Stomach smooth muscle (tissue), 2 donors: ENCODE measurements at regions not wholly inside any gene's neighbourhood (a gene's known extent, or its start where the extent isn't known, plus 50 kb on each side); places are given as distances from the start of the nearest gene placed in this dataset.
"Not testable (repeated sequence)": the region's sequence is repeated elsewhere in the genome, so short reads cannot be mapped to it uniquely, and the experiment has no call there.

Experiments used
- H3K27ac ChIP-seq: one replicate; pipeline ENCODE4 v1.7.0; 2013; ENCODE audit warnings: mild to moderate bottlenecking, low read length, inconsistent platforms
- H3K27me3 ChIP-seq, 2 donors: one replicate each; pipeline ENCODE4 v1.7.0; 2013; ENCODE audit warnings: low read length in 2 of 2; ENCODE audit not compliant: insufficient read depth in 2 of 2, control insufficient read depth in 1 of 2
- H3K36me3 ChIP-seq, 2 donors: one replicate each; pipeline ENCODE4 v1.7.0; 2013; ENCODE audit warnings: low read length in 2 of 2; ENCODE audit not compliant: control insufficient read depth in 2 of 2, insufficient read depth in 2 of 2
- H3K4me1 ChIP-seq: one replicate; pipeline ENCODE4 v1.7.0; 2013; ENCODE audit warnings: low read length; ENCODE audit not compliant: control insufficient read depth, insufficient read depth
- H3K4me3 ChIP-seq, 2 donors: one replicate each; pipeline ENCODE4 v1.7.0; 2013; ENCODE audit warnings: low read length in 2 of 2
- H3K9ac ChIP-seq, 2 donors: one replicate each; pipeline ENCODE4 v1.7.0; 2013; ENCODE audit warnings: low read length in 2 of 2, mild to moderate bottlenecking in 1 of 2
- H3K9me3 ChIP-seq, 2 donors: one replicate each; pipeline ENCODE4 v1.7.0; 2013; ENCODE audit warnings: low read length in 2 of 2; ENCODE audit not compliant: control insufficient read depth in 2 of 2
- donor health status: healthy.
- donor health status: Pancreatic carcinoma.

DNA sequence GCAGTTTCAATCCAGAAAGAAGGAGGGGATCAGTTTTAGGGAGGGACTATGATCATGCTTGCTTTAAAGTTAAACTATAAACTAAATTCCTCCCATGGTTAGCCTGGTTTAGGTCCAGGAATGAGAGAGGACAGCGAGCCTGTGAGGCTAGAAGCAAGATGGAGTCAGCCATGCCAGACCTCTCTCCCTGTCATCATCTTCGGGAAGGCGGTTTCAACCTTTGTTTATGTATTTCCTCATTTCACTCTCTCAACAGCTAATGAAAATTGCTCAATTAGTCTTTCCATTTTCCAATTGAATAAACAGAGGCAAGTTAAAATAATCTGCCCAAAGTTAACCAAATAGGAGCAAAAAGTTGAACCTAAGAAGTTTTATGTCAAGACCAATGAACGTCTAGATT, 201.5 kb downstream of the KCNJ2 start:
- H3K9me3 ChIP-seq: no peaks in the 10 kb centered on the region
- no peaks in the 10 kb centered on the region for H3K36me3 ChIP-seq
- H3K9ac ChIP-seq: no peak overlapping the region
- no peak overlapping the region for H3K4me3 ChIP-seq
- no peaks in the 10 kb centered on the region for H3K27me3 ChIP-seq
- no peak overlapping the region for H3K27ac ChIP-seq
- H3K4me1 ChIP-seq: no peaks in the 10 kb centered on the region

DNA sequence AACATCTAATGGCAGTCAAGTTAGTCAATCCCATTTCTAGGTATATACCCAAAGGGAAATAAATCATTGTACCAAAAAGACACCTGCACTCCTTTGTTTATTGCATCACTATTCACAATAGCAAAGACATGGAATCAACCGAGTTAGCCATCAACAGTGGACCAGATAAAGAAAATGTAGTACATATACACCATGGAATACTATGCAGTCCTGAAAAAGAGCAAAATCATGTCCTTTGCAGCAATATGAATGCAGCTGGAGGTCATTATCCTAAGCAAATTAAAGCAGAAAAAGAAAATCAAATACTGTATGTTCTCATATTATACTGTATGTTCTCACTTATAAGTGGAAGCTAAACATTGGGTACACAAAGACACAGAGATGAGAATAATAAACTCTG, 204.0 kb downstream of the KCNJ2 start:
- no peaks in the 10 kb centered on the region for H3K4me1 ChIP-seq
- no peak overlapping the region for H3K4me3 ChIP-seq
- no peaks in the 10 kb centered on the region for H3K27me3 ChIP-seq
- no peaks in the 10 kb centered on the region for H3K36me3 ChIP-seq
- no peaks in the 10 kb centered on the region for H3K9me3 ChIP-seq
- no peak overlapping the region for H3K27ac ChIP-seq
- H3K9ac ChIP-seq: no peak overlapping the region

DNA sequence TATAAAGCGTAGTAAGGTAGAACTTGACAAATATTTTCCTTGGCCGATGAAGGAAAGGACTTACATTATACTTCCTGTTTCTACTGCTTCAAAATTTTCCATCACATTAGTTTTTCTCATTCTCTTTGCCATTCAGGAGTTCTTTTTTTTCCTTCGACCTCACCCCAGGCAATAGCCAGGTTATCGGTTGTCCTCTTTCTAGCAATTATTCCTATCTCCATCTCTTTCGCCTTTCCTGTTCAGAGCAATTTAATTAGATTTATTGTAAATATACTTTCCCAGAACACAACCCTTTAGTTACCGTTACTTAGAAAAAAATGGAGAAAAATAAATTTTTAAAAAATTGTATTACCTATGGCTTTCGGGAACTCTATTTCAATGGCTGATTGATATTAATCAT, 205.2 kb downstream of the KCNJ2 start:
- Histone ChIP-seq H3K27me3 (no peaks in the 10 kb centered on the region), H3K9me3 (no peaks in the 10 kb centered on the region), H3K4me1 (no peaks in the 10 kb centered on the region), H3K27ac (no peak overlapping the region), H3K36me3 (no peaks in the 10 kb centered on the region), H3K4me3 (no peak overlapping the region), H3K9ac (no peak overlapping the region)

DNA sequence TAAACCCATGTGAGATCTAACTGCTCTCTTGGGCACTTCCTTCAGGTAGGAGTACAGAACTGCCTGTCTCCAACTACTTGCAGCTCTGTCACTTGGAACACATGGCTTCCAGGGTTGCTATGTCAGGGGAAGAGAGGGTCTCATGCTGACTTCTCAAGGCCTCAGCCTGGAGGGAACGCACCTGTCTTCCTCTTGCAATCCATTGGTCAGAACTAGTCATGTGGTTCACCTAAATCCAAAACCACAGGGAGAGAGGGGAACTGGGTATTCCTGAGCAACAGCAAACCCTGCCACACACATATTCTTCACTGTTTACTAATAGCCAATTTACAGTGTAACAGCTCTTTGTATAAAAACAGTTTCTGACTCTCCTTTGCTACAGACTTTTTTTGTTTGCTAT, 206.1 kb downstream of the KCNJ2 start:
- H3K27ac ChIP-seq: no peak overlapping the region
- H3K9me3 ChIP-seq: no peaks in the 10 kb centered on the region
- no peak overlapping the region for H3K4me3 ChIP-seq
- H3K4me1 ChIP-seq: no peaks in the 10 kb centered on the region
- no peak overlapping the region for H3K9ac ChIP-seq
- H3K27me3 ChIP-seq: no peaks in the 10 kb centered on the region
- no peaks in the 10 kb centered on the region for H3K36me3 ChIP-seq

DNA sequence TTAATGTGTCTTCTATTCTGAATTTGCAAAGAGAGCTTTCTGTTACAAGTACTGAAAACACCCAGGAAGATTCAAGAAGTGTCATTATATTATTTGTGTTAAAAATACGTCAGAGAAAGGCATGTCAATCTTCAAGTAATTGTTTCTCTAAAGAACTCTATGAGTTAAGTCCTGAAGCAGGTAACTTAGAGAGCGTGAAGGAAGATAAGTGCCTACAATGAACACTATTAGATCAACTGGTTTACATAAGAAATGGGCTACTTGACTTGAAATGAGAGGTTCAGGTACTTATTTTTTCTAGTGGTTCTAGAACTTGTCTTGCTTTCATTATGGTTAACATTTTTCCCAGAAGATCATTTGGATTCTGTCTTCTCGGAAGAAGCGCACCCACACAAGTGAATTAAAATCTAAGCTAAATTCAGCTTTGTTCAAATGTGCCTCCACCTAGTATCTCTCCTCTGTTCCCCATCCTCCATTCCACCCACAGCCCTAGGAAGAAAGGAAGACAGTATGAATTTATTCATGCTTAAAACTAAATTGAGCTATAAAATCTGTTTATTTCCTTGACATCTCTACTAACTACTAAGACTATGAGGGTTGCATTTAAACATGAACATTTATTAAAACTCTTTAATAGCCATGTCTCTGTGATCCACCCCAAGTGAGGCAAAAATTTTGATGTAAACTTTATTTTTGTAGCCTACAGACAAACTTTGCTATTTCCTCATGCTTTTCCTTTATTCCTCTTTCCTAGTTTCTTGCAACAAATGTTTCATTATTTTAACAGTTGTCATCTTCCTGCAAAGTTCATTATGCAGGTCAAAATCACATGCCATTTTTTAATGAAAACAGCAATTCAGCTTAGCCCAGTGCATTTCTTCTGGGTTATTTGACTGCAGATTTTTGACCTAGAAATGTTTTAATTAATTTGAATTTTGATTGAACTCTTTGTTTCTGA, 206.8 kb downstream of the KCNJ2 start:
- H3K27ac ChIP-seq: no peak overlapping the region
- H3K9me3 ChIP-seq: no peaks in the 10 kb centered on the region
- H3K4me1 ChIP-seq: no peaks in the 10 kb centered on the region
- no peaks in the 10 kb centered on the region for H3K36me3 ChIP-seq
- H3K4me3 ChIP-seq: no peak overlapping the region
- H3K9ac ChIP-seq: no peak overlapping the region
- no peaks in the 10 kb centered on the region for H3K27me3 ChIP-seq

DNA sequence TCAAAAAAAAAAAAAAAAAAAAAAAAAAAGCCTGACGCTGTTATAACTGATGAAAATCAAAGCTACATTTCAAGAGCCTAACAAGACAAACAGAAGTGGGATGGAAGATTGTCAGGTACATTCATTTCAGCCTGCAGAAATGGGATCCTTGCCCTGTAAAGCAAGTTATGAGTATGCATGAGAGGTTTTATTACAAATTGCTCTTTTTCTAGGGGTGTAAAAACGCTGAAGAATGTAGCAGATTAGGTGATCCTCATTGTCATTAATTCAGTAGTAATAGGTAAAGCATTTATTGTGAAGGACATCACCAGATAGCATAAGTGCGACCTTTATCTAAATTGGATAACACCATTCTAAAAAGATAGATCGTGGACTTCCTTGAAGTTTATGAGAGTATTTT, 208.3 kb downstream of the KCNJ2 start:
- Histone ChIP-seq H3K9ac (no peak overlapping the region), H3K27ac (no peak overlapping the region), H3K36me3 (no peaks in the 10 kb centered on the region), H3K9me3 (no peaks in the 10 kb centered on the region), H3K4me1 (no peaks in the 10 kb centered on the region), H3K4me3 (no peak overlapping the region), H3K27me3 (no peaks in the 10 kb centered on the region)

DNA sequence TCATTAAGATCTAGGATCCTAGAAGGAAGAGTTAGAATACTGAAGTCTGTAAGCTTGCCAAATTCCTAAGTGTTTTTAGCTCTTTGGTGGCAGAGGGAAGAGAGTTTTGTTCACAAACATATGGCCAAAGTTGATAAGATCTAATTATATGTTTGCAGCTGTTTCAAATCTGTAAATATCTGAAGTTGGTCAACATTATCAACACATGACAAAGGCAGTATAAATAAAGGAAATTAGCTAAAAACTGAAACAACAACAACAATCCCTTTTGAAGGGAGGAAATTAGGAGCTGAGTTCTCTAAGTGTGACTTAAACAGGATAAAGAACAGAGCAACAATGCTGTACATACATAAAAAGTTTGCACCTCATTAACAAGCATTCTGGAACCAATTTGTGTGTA, 208.7 kb downstream of the KCNJ2 start:
- H3K4me1 ChIP-seq: no peaks in the 10 kb centered on the region
- H3K9ac ChIP-seq: no peak overlapping the region
- no peaks in the 10 kb centered on the region for H3K27me3 ChIP-seq
- H3K4me3 ChIP-seq: no peak overlapping the region
- no peaks in the 10 kb centered on the region for H3K9me3 ChIP-seq
- no peaks in the 10 kb centered on the region for H3K36me3 ChIP-seq
- H3K27ac ChIP-seq: no peak overlapping the region

DNA sequence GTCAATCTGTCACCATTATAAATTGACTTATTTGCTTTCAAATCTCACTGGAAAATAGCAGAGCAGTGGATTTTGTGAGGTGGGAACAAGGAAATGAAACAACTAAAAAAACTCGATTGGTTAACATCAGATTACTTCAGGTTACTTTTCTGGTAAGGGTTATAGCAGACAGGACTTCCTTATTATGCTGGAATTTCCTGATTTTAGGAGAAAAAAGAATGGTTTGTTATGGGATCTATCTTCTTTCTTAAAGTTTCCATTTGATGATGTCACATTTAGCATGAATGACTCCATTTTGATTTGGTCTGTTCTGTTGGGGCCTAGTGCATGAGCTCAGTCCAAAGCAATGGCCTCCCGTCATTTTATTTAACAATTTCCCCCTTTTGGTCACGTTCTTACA, 210.6 kb downstream of the KCNJ2 start:
- Histone ChIP-seq H3K9me3 (no peaks in the 10 kb centered on the region), H3K4me3 (no peak overlapping the region), H3K27me3 (no peaks in the 10 kb centered on the region), H3K9ac (no peak overlapping the region), H3K36me3 (no peaks in the 10 kb centered on the region), H3K27ac (no peak overlapping the region), H3K4me1 (no peaks in the 10 kb centered on the region)

DNA sequence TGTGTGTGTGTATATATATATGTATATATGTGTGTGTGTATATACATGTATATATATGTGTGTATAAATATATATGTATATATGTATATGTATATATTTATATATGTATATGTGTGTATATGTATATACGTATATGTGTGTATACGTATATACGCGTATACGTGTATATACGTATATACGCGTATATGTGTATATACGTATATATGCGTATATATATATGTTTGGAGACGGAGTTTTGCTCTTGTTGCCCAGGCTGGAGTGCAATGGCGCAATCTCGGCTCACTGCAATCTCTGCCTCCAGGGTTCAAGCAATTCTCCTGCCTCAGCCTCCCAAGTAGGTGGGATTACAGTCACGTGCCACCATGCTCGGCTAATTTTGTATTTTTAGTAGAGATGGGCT, 212.6 kb downstream of the KCNJ2 start:
- H3K4me1 ChIP-seq, H3K9ac ChIP-seq, H3K27ac ChIP-seq, H3K4me3 ChIP-seq, H3K9me3 ChIP-seq, H3K27me3 ChIP-seq, H3K36me3 ChIP-seq: not testable (repeated sequence)

DNA sequence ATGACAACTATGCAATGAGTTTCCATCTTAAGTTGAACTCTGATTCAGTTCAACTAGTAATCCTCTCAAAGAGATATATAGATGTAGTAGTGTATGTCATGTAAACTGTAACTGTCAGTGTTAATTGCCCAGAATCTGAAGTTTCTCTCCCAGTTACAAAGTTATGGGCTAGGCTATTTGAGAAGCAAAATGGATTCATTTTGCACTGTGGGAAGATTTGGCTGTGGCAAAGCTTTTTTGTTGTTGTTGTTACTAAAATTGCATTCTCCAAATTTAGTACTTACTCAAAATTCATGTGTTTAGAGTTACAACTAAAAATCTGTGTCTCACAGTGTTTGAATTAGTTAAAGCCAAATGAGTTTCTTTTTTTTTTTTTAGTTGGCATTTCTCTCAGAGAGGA, 219.0 kb downstream of the KCNJ2 start:
- no peaks in the 10 kb centered on the region for H3K4me1 ChIP-seq
- no peaks in the 10 kb centered on the region for H3K36me3 ChIP-seq
- no peaks in the 10 kb centered on the region for H3K9me3 ChIP-seq
- no peak overlapping the region for H3K4me3 ChIP-seq
- H3K9ac ChIP-seq: no peak overlapping the region
- H3K27me3 ChIP-seq: no peaks in the 10 kb centered on the region
- H3K27ac ChIP-seq: no peak overlapping the region

DNA sequence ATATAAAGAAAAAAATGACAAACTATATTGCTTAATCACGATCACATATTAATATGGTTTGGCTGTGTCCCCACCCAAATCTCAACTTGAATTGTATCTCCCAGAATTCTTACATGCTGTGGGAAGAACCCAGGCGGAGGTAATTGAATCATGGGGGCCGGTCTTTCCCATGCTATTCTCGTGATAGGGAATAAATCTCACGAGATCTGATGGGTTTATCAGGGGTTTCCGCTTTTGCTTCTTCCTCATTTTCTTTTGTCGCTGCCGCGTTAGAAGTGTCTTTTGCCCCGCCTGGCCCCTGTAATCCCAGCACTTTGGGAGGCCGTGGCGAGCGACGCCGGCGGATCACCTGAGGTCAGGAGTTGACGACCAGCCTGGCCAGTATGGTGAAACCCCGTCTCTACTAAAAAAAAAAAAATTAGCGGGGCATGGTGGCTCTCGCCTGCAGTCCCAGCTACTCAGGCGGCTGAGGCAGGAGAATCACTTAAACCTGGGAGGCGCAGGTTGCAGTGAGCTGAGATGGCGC, 220.0 kb downstream of the KCNJ2 start:
- not testable (repeated sequence) for H3K4me3 ChIP-seq, H3K9me3 ChIP-seq, H3K27ac ChIP-seq, H3K9ac ChIP-seq, H3K36me3 ChIP-seq, H3K27me3 ChIP-seq, H3K4me1 ChIP-seq
